ENCODE measurements at regions not wholly inside any gene's neighbourhood (a gene's known extent, or its start where the extent isn't known, plus 50 kb on each side); places are given as distances from the start of the nearest gene placed in this dataset.

DNA sequence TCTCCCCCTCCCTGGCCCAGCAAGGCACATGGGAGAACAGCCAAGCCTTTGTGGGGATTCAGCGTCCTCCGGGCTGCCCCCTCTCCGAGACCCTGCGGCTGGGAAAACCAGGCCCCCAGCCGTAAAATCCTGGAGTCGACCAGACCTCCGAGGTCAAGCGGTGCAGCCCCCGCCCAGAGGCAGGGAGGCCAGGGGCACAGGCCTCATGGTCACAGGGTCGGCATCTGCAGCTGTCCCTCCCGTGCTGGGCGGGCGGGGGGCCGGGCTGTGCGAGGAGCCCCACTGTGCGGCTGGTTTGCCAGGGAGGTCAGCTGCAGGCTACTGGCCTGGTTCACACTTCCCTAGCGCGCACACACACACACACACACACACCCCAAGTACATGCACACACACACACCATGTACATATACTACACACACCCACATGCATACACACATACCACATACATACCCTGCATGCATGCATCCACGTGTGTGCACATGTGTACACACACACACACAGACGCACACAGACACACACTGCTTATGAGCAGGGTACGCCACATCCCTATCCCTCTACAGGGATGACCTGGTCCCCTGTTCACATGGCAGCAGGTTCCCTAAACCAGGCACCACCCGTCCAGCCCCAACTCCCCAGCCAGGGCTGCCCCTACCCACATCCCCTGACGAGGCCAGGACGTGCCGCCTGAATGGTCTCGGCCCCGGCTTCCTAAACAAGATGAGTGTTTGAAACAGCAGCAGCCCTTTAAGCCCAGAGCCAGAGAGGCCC, 108.9 kb upstream of the CIBAR2 start (continued):
- TF ChIP-seq, protein P1, sequence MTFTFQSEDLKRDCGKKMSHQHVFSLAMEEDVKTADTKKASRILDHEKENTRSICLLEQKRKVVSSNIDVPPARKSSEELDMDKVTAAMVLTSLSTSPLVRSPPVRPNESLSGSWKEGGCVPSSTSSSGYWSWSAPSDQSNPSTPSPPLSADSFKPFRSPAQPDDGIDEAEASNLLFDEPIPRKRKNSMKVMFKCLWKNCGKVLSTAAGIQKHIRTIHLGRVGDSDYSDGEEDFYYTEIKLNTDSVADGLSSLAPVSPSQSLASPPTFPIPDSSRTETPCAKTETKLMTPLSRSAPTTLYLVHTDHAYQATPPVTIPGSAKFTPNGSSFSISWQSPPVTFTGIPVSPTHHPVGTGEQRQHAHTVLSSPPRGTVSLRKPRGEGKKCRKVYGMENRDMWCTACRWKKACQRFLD (CRISPR knock-in tag; IDR thresholded peaks at IDR 0.05; ENCODE audit: borderline replicate concordance) = no peak
- TF ChIP-seq MAX (IDR thresholded peaks at IDR 0.05) (0 out of 2 replicates have a peak, but pooled peaks have one; percentile 24), ZBTB3 (CRISPR knock-in tag; IDR thresholded peaks at IDR 0.05; ENCODE audit: borderline replicate concordance, low read depth) (no peak), ZNF746 (CRISPR knock-in tag; IDR thresholded peaks at IDR 0.05) (no peak), KDM5A (IDR thresholded peaks at IDR 0.05; ENCODE audit: borderline replicate concordance, low read length) (no peak), ZNF124 (CRISPR knock-in tag; IDR thresholded peaks at IDR 0.05) (no peak), GATAD1 (CRISPR knock-in tag; IDR thresholded peaks at IDR 0.05) (no peak), ONECUT2 (CRISPR knock-in tag; IDR thresholded peaks at IDR 0.05) (no peak), RARG (CRISPR knock-in tag; IDR thresholded peaks at IDR 0.05; ENCODE audit: low read depth) (no peak), KDM3A (CRISPR knock-in tag; IDR thresholded peaks at IDR 0.05; ENCODE audit: low read depth) (no peak), KMT2A (CRISPR knock-in tag; IDR thresholded peaks at IDR 0.05) (peak; percentile 5; the same call in 1 of the 2 replicates)
- TF ChIP-seq, protein P2, sequence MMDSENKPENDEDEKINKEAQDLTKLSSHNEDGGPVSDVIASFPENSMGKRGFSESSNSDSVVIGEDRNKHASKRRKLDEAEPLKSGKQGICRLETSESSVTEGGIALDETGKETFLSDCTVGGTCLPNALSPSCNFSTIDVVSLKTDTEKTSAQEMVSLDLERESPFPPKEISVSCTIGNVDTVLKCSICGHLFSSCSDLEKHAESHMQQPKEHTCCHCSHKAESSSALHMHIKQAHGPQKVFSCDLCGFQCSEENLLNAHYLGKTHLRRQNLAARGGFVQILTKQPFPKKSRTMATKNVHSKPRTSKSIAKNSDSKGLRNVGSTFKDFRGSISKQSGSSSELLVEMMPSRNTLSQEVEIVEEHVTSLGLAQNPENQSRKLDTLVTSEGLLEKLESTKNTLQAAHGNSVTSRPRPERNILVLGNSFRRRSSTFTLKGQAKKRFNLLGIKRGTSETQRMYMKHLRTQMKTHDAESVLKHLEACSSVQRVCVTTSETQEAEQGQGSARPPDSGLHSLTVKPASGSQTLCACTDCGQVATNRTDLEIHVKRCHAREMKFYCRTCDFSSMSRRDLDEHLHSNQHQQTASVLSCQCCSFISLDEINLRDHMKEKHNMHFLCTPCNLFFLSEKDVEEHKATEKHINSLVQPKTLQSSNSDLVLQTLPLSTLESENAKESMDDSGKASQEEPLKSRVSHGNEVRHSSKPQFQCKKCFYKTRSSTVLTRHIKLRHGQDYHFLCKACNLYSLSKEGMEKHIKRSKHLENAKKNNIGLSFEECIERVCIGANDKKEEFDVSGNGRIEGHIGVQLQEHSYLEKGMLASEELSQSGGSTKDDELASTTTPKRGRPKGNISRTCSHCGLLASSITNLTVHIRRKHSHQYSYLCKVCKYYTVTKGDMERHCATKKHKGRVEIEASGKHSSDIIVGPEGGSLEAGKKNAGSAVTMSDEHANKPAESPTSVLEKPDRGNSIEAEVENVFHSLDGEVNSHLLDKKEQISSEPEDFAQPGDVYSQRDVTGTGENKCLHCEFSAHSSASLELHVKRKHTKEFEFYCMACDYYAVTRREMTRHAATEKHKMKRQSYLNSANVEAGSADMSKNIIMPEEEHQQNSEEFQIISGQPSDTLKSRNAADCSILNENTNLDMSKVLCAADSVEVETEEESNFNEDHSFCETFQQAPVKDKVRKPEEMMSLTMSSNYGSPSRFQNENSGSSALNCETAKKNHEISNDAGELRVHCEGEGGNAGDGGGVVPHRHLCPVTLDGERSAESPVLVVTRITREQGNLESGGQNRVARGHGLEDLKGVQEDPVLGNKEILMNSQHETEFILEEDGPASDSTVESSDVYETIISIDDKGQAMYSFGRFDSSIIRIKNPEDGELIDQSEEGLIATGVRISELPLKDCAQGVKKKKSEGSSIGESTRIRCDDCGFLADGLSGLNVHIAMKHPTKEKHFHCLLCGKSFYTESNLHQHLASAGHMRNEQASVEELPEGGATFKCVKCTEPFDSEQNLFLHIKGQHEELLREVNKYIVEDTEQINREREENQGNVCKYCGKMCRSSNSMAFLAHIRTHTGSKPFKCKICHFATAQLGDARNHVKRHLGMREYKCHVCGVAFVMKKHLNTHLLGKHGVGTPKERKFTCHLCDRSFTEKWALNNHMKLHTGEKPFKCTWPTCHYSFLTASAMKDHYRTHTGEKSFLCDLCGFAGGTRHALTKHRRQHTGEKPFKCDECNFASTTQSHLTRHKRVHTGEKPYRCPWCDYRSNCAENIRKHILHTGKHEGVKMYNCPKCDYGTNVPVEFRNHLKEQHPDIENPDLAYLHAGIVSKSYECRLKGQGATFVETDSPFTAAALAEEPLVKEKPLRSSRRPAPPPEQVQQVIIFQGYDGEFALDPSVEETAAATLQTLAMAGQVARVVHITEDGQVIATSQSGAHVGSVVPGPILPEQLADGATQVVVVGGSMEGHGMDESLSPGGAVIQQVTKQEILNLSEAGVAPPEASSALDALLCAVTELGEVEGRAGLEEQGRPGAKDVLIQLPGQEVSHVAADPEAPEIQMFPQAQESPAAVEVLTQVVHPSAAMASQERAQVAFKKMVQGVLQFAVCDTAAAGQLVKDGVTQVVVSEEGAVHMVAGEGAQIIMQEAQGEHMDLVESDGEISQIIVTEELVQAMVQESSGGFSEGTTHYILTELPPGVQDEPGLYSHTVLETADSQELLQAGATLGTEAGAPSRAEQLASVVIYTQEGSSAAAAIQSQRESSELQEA (CRISPR knock-in tag; IDR thresholded peaks at IDR 0.05; ENCODE audit: not compliant biosample characterization) = peak; percentile 55
